Endothelial cell of umbilical vein (primary cell): ENCODE measurements at regions not wholly inside any gene's neighbourhood (a gene's known extent, or its start where the extent isn't known, plus 50 kb on each side); places are given as distances from the start of the nearest gene placed in this dataset.

Experiments
- EZH2 ChIP-seq: IDR thresholded peaks from 2 replicates; pipeline ENCODE4 v1.6.1; 2012; ENCODE audit warnings: borderline replicate concordance, low read depth, mild to moderate bottlenecking, moderate library complexity, low read length, inconsistent platforms; ENCODE audit not compliant: severe bottlenecking
- FOS ChIP-seq: IDR thresholded peaks from 2 replicates; pipeline ENCODE4 v1.6.1; 2011; ENCODE audit warnings: mild to moderate bottlenecking, low read length, moderate library complexity, borderline replicate concordance; ENCODE audit not compliant: insufficient read depth
- GATA2 ChIP-seq: IDR thresholded peaks from 2 replicates; pipeline ENCODE4 v1.7.0; 2011; ENCODE audit warnings: low read depth, mild to moderate bottlenecking, moderate library complexity, mixed read lengths, low read length; ENCODE audit not compliant: insufficient read length, insufficient read depth
- JUN ChIP-seq: IDR thresholded peaks from 2 replicates; pipeline ENCODE4 v1.6.1; 2011; ENCODE audit warnings: borderline replicate concordance, low read depth; ENCODE audit not compliant: insufficient read length, insufficient read depth
- MYC ChIP-seq: IDR thresholded peaks from one replicate; pipeline ENCODE4 v1.6.1; 2011; ENCODE audit warnings: mild to moderate bottlenecking, low read depth, low read length
- POLR2A ChIP-seq: IDR thresholded peaks from 2 replicates; pipeline ENCODE4 v1.6.1; 2012; ENCODE audit warnings: low read depth, mild to moderate bottlenecking, control low read depth, low read length
- POLR2AphosphoS5 ChIP-seq: IDR thresholded peaks from 2 replicates; pipeline ENCODE4 v1.6.1; 2012; ENCODE audit warnings: low read depth, mild to moderate bottlenecking, control low read depth, low read length, moderate library complexity; ENCODE audit not compliant: insufficient read depth
- TF ChIP-seq, protein P1 (sequence below), 2 donors: IDR thresholded peaks; 1 replicate in 1 of 2; 2 replicates in 1 of 2; pipeline ENCODE4 v1.5.1; 2011; ENCODE audit warnings: low read length in 2 of 2, mild to moderate bottlenecking in 2 of 2, moderate library complexity in 2 of 2, control low read depth in 1 of 2, inconsistent platforms in 1 of 2, low read depth in 1 of 2; ENCODE audit not compliant: insufficient read depth in 1 of 2; ENCODE audit errors: extremely low read depth in 1 of 2
- TF ChIP-seq, protein P2 (sequence below): IDR thresholded peaks from 2 replicates; pipeline ENCODE4 v1.6.1; 2011; ENCODE audit not compliant: insufficient read depth, insufficient read length

DNA sequence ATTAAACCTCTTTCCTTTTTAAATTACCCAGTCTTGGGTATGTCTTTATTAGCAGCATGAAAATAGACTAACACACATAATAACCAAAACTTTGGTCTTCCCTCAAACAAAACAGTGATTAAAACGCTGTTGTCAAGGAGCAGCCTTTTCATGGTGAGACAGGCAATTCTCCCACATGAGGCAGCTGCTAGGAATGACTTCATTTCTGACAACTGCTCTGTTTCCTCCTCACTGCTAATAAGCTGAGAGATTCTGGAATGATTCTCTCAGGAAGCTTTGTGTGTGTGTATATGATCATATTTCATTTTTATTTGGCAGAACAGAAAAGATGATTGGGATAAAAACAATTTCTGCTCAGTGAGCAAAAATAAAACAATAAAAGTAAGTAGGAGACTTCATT, 580.6 kb upstream of the ADAMTS9 start:
- TF ChIP-seq POLR2A = no peak
- TF ChIP-seq, protein P1, sequence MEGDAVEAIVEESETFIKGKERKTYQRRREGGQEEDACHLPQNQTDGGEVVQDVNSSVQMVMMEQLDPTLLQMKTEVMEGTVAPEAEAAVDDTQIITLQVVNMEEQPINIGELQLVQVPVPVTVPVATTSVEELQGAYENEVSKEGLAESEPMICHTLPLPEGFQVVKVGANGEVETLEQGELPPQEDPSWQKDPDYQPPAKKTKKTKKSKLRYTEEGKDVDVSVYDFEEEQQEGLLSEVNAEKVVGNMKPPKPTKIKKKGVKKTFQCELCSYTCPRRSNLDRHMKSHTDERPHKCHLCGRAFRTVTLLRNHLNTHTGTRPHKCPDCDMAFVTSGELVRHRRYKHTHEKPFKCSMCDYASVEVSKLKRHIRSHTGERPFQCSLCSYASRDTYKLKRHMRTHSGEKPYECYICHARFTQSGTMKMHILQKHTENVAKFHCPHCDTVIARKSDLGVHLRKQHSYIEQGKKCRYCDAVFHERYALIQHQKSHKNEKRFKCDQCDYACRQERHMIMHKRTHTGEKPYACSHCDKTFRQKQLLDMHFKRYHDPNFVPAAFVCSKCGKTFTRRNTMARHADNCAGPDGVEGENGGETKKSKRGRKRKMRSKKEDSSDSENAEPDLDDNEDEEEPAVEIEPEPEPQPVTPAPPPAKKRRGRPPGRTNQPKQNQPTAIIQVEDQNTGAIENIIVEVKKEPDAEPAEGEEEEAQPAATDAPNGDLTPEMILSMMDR (IDR thresholded peaks at IDR 0.05; ENCODE audit: extremely low read depth in 1 of 2, insufficient read depth in 1 of 2, low read depth in 1 of 2, low read length in 2 of 2) = no peak
- no peak for TF ChIP-seq POLR2AphosphoS5
- TF ChIP-seq, protein P2, sequence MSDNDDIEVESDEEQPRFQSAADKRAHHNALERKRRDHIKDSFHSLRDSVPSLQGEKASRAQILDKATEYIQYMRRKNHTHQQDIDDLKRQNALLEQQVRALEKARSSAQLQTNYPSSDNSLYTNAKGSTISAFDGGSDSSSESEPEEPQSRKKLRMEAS = no peak
- TF ChIP-seq GATA2 = no peak
- no peak for TF ChIP-seq JUN
- TF ChIP-seq FOS = no peak
- TF ChIP-seq EZH2 = no peak
- TF ChIP-seq MYC = no peak
